ENCODE measurements at regions not wholly inside any gene's neighbourhood (a gene's known extent, or its start where the extent isn't known, plus 50 kb on each side); places are given as distances from the start of the nearest gene placed in this dataset.

DNA sequence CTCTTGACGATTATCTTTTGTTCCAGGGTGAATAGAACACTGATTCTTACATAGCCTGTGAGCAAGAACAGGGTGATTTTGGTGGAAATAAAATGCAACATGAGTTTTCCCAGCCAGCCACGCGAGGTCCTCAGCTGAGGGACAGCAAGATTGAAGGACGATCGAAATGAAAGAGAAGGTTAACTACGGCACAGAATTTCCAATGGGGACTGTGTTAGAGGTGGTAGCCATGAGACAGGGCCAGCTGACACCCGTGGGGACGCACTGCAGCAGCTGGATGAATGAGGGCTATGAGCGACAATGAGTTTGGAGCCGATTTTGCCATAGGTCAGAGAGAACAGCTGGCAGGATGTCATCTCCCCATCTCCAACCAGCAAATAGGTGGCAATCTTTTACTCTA, 243.4 kb upstream of the PELI2 start:
- TF ChIP-seq SP1 (IDR thresholded peaks at IDR 0.05), result no peak
- TF ChIP-seq SUZ12 (IDR thresholded peaks at IDR 0.05), result no peak
- no peak for TF ChIP-seq ELF4 (IDR thresholded peaks at IDR 0.05)
- TF ChIP-seq BHLHE40 (IDR thresholded peaks at IDR 0.05; ENCODE audit: borderline replicate concordance), result no peak
- no peak for TF ChIP-seq ARNT (IDR thresholded peaks at IDR 0.05)
- no peak for TF ChIP-seq FOXK2 (IDR thresholded peaks at IDR 0.05)
- no peak for TF ChIP-seq LEF1 (IDR thresholded peaks at IDR 0.05; ENCODE audit: borderline replicate concordance)

All from HEK293T (cell line).